DOHH2 (cell line): ENCODE measurements at regions not wholly inside any gene's neighbourhood (a gene's known extent, or its start where the extent isn't known, plus 50 kb on each side); places are given as distances from the start of the nearest gene placed in this dataset.

Source experiments
- EZH2phosphoT487 ChIP-seq: fragments of 200-600 bp; sonication (generic); IDR thresholded peaks from 2 replicates; pipeline ENCODE4 v1.6.1; 2017; ENCODE audit warnings: borderline replicate concordance, mild to moderate bottlenecking, antibody characterized with exemption, low read length, moderate library complexity, mixed read lengths
- TF ChIP-seq, protein P1 (sequence below): fragments of 200-600 bp; sonication (generic); IDR thresholded peaks from one replicate; pipeline ENCODE4 v1.5.1; 2014; ENCODE audit warnings: antibody characterized with exemption, mild to moderate bottlenecking, low read depth, low read length; ENCODE audit not compliant: poor library complexity, severe bottlenecking

GRCh38 chr12:72201457-72201856 is 70.7 kb upstream of the TRHDE start:
- TF ChIP-seq, protein P1, sequence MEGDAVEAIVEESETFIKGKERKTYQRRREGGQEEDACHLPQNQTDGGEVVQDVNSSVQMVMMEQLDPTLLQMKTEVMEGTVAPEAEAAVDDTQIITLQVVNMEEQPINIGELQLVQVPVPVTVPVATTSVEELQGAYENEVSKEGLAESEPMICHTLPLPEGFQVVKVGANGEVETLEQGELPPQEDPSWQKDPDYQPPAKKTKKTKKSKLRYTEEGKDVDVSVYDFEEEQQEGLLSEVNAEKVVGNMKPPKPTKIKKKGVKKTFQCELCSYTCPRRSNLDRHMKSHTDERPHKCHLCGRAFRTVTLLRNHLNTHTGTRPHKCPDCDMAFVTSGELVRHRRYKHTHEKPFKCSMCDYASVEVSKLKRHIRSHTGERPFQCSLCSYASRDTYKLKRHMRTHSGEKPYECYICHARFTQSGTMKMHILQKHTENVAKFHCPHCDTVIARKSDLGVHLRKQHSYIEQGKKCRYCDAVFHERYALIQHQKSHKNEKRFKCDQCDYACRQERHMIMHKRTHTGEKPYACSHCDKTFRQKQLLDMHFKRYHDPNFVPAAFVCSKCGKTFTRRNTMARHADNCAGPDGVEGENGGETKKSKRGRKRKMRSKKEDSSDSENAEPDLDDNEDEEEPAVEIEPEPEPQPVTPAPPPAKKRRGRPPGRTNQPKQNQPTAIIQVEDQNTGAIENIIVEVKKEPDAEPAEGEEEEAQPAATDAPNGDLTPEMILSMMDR, result no peak
- TF ChIP-seq EZH2phosphoT487, result no peak
